GM12865 (cell line): ENCODE measurements at regions not wholly inside any gene's neighbourhood (a gene's known extent, or its start where the extent isn't known, plus 50 kb on each side); places are given as distances from the start of the nearest gene placed in this dataset.
A peak's percentile ranks its signal among the peaks of the same experiment; 100 is the strongest.

Experiments used
- DNase-seq: peaks from one replicate; pipeline ENCODE4 v3.0.0; 2010; ENCODE audit warnings: low read depth
- H3K4me3 ChIP-seq: 2 replicates; pipeline ENCODE4 v1.5.1; 2011; ENCODE audit warnings: mild to moderate bottlenecking, low read depth, low read length, control low read depth
- CTCF ChIP-seq: IDR thresholded peaks from 2 replicates; pipeline ENCODE4 v1.5.1; 2011; ENCODE audit warnings: low read length, control low read depth, low read depth, inconsistent platforms; ENCODE audit not compliant: insufficient read depth; ENCODE audit errors: missing control alignments

GRCh38 chr1:221806984-221807383 is 65.1 kb upstream of the DUSP10 start:
- H3K4me3 ChIP-seq = no peak overlapping the region
- DNase-seq = peak; percentile 26
- no peak for TF ChIP-seq CTCF

- DNase-seq = no peak
- no peak for TF ChIP-seq CTCF
- no peak overlapping the region for H3K4me3 ChIP-seq
Measured at GRCh38 chr1:221806236-221806635, 64.3 kb upstream of the DUSP10 start.

DNA sequence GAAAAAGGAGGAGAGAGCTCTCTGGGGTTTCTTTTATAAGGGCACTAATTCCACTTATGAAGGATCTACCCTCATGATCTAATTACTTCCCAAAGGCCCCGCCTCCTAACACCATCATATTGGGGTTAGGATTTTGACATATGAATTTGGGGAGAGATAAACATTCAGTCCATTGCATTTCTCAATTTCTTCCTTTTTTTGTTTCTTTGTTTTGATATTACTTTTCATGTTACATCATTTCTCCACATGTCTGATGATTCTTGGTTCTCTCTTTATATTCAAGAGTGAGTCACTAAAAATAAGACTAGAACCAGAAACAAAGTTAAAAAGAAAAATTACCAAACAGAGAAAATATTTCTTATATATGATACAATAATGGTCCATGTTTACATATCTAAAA is 63.2 kb upstream of the DUSP10 start:
- no peak for TF ChIP-seq CTCF
- no peak for DNase-seq
- no peak overlapping the region for H3K4me3 ChIP-seq

DNA sequence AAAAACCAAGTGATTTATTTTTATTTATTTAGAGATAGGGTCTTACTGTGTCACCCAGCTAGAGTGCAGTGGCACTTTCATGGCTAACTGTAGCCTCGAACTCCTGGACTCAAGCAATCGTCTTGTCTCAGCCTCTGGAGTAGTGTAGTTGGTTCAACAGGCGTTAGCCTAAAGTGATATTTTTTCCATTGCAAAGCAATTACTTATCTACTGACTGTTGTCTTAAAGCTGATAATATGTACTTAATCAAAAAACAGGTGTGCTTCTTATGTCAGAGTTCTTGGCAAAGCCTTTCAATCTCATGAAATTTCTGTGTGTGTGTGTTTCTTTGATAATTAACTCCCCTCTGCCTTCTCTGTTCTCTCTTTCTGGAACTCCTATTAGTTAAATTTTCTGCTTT is 62.4 kb upstream of the DUSP10 start:
- DNase-seq = no peak
- TF ChIP-seq CTCF = no peak
- no peak overlapping the region for H3K4me3 ChIP-seq

- H3K4me3 ChIP-seq = no peak overlapping the region
- no peak for TF ChIP-seq CTCF
- DNase-seq = no peak
Measured at GRCh38 chr1:221801773-221802516, 60.1 kb upstream of the DUSP10 start.

GRCh38 chr1:221801251-221801661 is 59.4 kb upstream of the DUSP10 start:
- TF ChIP-seq CTCF = no peak
- DNase-seq = no peak
- no peak overlapping the region for H3K4me3 ChIP-seq

DNA sequence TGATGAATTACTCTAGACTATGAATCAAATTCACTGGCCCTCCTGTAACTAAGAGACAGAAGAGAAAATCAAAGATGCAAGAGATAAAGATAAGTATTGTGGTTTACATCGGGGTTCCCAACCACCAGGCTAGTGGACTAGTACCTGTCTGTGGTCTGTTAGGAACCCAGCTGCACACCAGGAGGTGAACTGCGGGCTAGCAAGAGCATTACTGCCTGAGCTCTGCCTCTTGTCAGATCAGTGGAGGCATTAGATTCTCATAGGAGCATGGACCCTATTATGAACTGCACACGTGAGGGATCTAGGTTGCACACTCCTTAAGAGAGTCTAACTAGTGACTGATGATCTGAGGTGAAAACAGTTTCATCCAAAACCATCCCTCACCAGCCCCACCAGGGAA is 58.9 kb upstream of the DUSP10 start:
- no peak overlapping the region for H3K4me3 ChIP-seq
- no peak for DNase-seq

More for the DNA sequence above, 58.9 kb upstream of the DUSP10 start:
- no peak for TF ChIP-seq CTCF
